ENCODE measurements at regions not wholly inside any gene's neighbourhood (a gene's known extent, or its start where the extent isn't known, plus 50 kb on each side); places are given as distances from the start of the nearest gene placed in this dataset.

- intact Hi-C loops (cut with micrococcal nuclease) (no loop called here), in situ Hi-C loops (cut with MboI) (no loop called here)
- H3K4me2 ChIP-seq (ENCODE audit: insufficient read depth, low read length), result no peak overlapping the region
- H3K9ac ChIP-seq (ENCODE audit: insufficient read depth in 1 of 2, low read depth in 2 of 2, low read length in 2 of 2), result no peak overlapping the region
- H3K4me3 ChIP-seq, result no peak overlapping the region
- FAIRE-seq (no peak), DNase-seq (ENCODE audit: extremely low read depth in 1 of 4, low spot score in 3 of 4) (no peak), ATAC-seq (no peak)
- no peaks in the 10 kb centered on the region for H3K9me3 ChIP-seq (replicated peaks; ENCODE audit: control insufficient read depth, insufficient read depth, low read depth, low read length)
- no peaks in the 10 kb centered on the region for H4K20me1 ChIP-seq (replicated peaks; ENCODE audit: control insufficient read depth, insufficient read depth, low read length)
- no TSS peak for BruUV-seq (replicated peaks)
- H3K27me3 ChIP-seq (ENCODE audit: control insufficient read depth in 2 of 2, insufficient read depth in 2 of 2, low read length in 2 of 2), result no peaks in the 10 kb centered on the region
- H3K27ac ChIP-seq (ENCODE audit: extremely low read depth, low read depth, low read length), result no peak overlapping the region
- no peaks in the 10 kb centered on the region for H3K36me3 ChIP-seq (ENCODE audit: control insufficient read depth, insufficient read depth, low read length)
- H3K4me1 ChIP-seq (replicated peaks in 1 of 2; ENCODE audit: control insufficient read depth in 2 of 2, insufficient read depth in 2 of 2, low read length in 2 of 2), result no peaks in the 10 kb centered on the region
- H3K9me1 ChIP-seq (ENCODE audit: control insufficient read depth, insufficient read depth, low read length), result no peaks in the 10 kb centered on the region
- CTCF ChIA-PET (ENCODE audit: low intra/inter-chr PET ratio), result no interaction called here
- POLR2A ChIA-PET, result no interaction called here
- H3K79me2 ChIP-seq (ENCODE audit: control insufficient read depth, insufficient read depth, low read length), result no peaks in the 10 kb centered on the region
- no peak overlapping the region for H2AFZ ChIP-seq (ENCODE audit: low read depth, low read length)
- TF ChIP-seq RUNX1 (IDR thresholded peaks at IDR 0.05; ENCODE audit: low read depth), result no peak
Observed at GRCh38 chr6:128808856-128809255, 74.1 kb upstream of the LAMA2 start.

DNA sequence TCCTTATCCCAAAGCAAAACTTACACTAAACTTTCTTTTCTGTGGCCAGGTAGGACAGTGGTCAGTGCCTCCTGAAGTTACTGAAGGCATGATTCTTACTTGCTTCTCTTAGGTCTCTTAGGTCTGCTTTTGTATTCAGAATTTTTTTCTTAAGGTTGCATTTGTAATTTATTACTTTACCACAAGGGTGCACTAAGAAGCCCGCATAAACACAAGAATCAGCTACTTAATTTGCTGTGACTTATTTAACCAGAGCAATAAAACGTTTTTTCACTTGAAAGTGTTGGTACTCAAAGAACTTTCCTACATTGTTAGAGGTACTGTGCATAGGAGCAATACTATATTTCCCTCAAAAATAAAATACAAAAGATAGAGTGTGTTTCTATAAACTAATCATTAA is 75.4 kb upstream of the LAMA2 start:
- Histone ChIP-seq H3K79me2 (ENCODE audit: control insufficient read depth, insufficient read depth, low read length) (no peaks in the 10 kb centered on the region), H3K4me2 (ENCODE audit: insufficient read depth, low read length) (no peak overlapping the region), H3K4me3 (no peak overlapping the region), H3K27me3 (ENCODE audit: control insufficient read depth in 2 of 2, insufficient read depth in 2 of 2, low read length in 2 of 2) (no peaks in the 10 kb centered on the region), H3K36me3 (ENCODE audit: control insufficient read depth, insufficient read depth, low read length) (no peaks in the 10 kb centered on the region), H3K4me1 (replicated peaks in 1 of 2; ENCODE audit: control insufficient read depth in 2 of 2, insufficient read depth in 2 of 2, low read length in 2 of 2) (no peaks in the 10 kb centered on the region), H3K9me3 (replicated peaks; ENCODE audit: control insufficient read depth, insufficient read depth, low read depth, low read length) (no peaks in the 10 kb centered on the region), H3K9ac (ENCODE audit: insufficient read depth in 1 of 2, low read depth in 2 of 2, low read length in 2 of 2) (no peak overlapping the region), H3K9me1 (ENCODE audit: control insufficient read depth, insufficient read depth, low read length) (no peaks in the 10 kb centered on the region), H4K20me1 (replicated peaks; ENCODE audit: control insufficient read depth, insufficient read depth, low read length) (no peaks in the 10 kb centered on the region), H3K27ac (ENCODE audit: extremely low read depth, low read depth, low read length) (no peak overlapping the region), H2AFZ (ENCODE audit: low read depth, low read length) (no peak overlapping the region)
- DNase-seq (ENCODE audit: extremely low read depth in 1 of 4, low spot score in 3 of 4), result no peak
- BruUV-seq (replicated peaks), result no TSS peak
- ATAC-seq, result no peak
- FAIRE-seq, result no peak
- CTCF ChIA-PET (ENCODE audit: low intra/inter-chr PET ratio), result no interaction called here
- 8% methylated on average over 2 of the region's 2 CpGs for WGBS (ENCODE audit: insufficient coverage, low coverage, missing lambda C conversion rate)
- intact Hi-C loops (cut with micrococcal nuclease) (no loop called here), in situ Hi-C loops (cut with MboI) (no loop called here)
- POLR2A ChIA-PET, result no interaction called here
- no peak for TF ChIP-seq HNRNPK (IDR thresholded peaks at IDR 0.05; ENCODE audit: low read depth, low read length, poor library complexity, severe bottlenecking)
- TF ChIP-seq TGIF2 (CRISPR knock-in tag; IDR thresholded peaks at IDR 0.05), result no peak
- no peak for TF ChIP-seq ZNF561 (CRISPR knock-in tag; conservative IDR thresholded peaks at IDR 0.05)
- TF ChIP-seq ZNF609 (CRISPR knock-in tag; IDR thresholded peaks at IDR 0.05; ENCODE audit: borderline replicate concordance), result no peak
- no peak for TF ChIP-seq NR3C1 (CRISPR knock-in tag; IDR thresholded peaks at IDR 0.05)
- no peak for TF ChIP-seq ZNF3 (CRISPR knock-in tag; IDR thresholded peaks at IDR 0.05)
- no peak for TF ChIP-seq CEBPB (tag; IDR thresholded peaks at IDR 0.05)
- TF ChIP-seq BRF2 (IDR thresholded peaks at IDR 0.05; ENCODE audit: borderline replicate concordance, insufficient read depth, insufficient read length), result no peak
- no peak for TF ChIP-seq XRCC3 (IDR thresholded peaks at IDR 0.05)
